ENCODE measurements at regions not wholly inside any gene's neighbourhood (a gene's known extent, or its start where the extent isn't known, plus 50 kb on each side); places are given as distances from the start of the nearest gene placed in this dataset.
"Not testable (repeated sequence)": the region's sequence is repeated elsewhere in the genome, so short reads cannot be mapped to it uniquely, and the experiment has no call there.

DNA sequence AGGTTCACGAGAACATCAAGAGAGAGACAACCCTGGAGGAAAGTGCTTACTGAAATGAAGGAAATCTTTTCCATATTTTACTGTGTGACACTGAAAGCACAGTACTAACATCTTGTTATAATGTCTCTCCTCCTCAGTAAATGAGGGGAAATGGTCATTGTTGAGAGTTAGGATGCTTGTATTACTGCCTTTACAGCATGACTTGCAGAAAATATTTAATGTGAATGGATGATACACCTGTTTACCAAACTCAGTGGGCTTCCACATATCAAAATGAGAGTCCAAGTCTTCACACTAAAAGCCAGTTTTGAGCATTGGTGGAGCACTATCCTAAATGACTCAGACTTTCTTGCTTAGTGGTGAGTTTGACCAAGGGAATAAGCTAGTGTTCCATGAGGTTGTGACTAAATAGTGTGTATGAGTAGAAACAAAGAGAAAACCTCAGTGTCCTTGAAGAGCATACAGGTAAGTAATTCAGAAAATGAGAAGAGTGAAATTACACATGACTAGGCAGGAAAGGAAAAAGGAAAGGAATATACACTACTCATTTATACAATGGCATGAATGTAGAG lies 930.7 kb upstream of the CELF4 start:
- Histone ChIP-seq H3K27me3 (replicated peaks) (no peaks in the 10 kb centered on the region), H3K4me3 (no peak overlapping the region), H3K27ac (no peak overlapping the region), H3K9me3 (replicated peaks) (no peaks in the 10 kb centered on the region; the same call in 1 of the 2 replicates), H3K4me1 (replicated peaks) (no peaks in the 10 kb centered on the region), H3K36me3 (no peaks in the 10 kb centered on the region)
- no peak for DNase-seq (ENCODE audit: low read depth in 1 of 2, low spot score in 2 of 2)

GRCh38 chr18:38494065-38494464 lies 928.5 kb upstream of the CELF4 start:
- Histone ChIP-seq H3K4me3 (no peak overlapping the region), H3K4me1 (replicated peaks) (no peaks in the 10 kb centered on the region), H3K9me3 (replicated peaks) (no peaks in the 10 kb centered on the region; the same call in 1 of the 2 replicates), H3K27ac (no peak overlapping the region), H3K36me3 (no peaks in the 10 kb centered on the region), H3K27me3 (replicated peaks) (no peaks in the 10 kb centered on the region)
- DNase-seq (ENCODE audit: low read depth in 1 of 2, low spot score in 2 of 2) = no peak

DNA sequence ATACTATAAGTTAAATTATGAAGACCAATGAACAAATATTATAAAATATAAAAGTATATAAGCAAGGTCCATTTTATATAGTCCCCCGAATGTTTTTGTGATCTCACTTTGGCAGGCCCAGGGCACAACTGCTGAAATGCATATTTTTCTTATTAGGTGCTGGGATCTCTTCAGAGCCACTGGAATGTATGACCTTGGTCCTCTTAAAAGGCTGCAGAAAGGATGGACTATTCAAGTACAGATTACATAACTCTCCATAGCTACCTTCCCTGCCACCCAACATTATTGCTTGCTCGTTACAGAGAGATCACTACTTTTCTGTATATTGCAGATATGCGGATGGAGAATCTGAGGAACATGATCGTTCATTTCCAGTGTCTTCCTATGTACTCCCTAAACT lies 925.6 kb upstream of the CELF4 start:
- DNase-seq (ENCODE audit: low read depth in 1 of 2, low spot score in 2 of 2) = no peak
- no peaks in the 10 kb centered on the region; the same call in 1 of the 2 replicates for H3K9me3 ChIP-seq (replicated peaks)

GRCh38 chr18:38489721-38490120 lies 924.1 kb upstream of the CELF4 start:
- not testable (repeated sequence) for H3K9me3 ChIP-seq (replicated peaks); H3K4me3 ChIP-seq; H3K27me3 ChIP-seq (replicated peaks); H3K36me3 ChIP-seq; H3K27ac ChIP-seq; DNase-seq (ENCODE audit: low read depth in 1 of 2, low spot score in 2 of 2); H3K4me1 ChIP-seq (replicated peaks)

More for the DNA sequence above, 925.6 kb upstream of the CELF4 start:
- no peak overlapping the region for H3K27ac ChIP-seq
- H3K36me3 ChIP-seq = no peaks in the 10 kb centered on the region
- H3K4me3 ChIP-seq = no peak overlapping the region
- H3K27me3 ChIP-seq (replicated peaks) = no peaks in the 10 kb centered on the region
- no peaks in the 10 kb centered on the region for H3K4me1 ChIP-seq (replicated peaks)

DNA sequence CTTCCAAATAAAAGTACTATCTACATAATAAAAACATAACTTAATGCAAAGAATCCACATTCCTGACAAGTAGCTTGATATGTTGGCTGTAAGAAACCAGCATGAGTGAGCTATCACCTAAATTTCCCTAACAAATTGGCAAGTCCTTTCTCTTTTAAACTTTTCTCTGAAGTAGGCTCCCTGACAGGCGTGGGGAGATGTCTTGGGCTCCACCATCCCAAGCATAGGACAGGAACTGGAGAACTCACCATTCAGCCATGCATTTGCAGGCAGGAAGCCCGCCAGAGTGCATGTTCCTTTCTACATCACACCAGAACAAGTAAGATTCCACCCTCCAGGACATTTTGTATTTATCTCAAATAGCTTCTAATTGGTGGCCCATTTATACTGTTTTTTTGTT lies 921.9 kb upstream of the CELF4 start:
- Histone ChIP-seq H3K36me3 (no peaks in the 10 kb centered on the region), H3K27ac (no peak overlapping the region), H3K27me3 (replicated peaks) (no peaks in the 10 kb centered on the region), H3K4me1 (replicated peaks) (no peaks in the 10 kb centered on the region), H3K4me3 (no peak overlapping the region), H3K9me3 (replicated peaks) (peaks cover 4% of the 10 kb centered on the region; the same call in 1 of the 2 replicates)
- DNase-seq (ENCODE audit: low read depth in 1 of 2, low spot score in 2 of 2) = no peak

- H3K27me3 ChIP-seq (replicated peaks) = no peaks in the 10 kb centered on the region
- no peak overlapping the region for H3K4me3 ChIP-seq
- no peaks in the 10 kb centered on the region for H3K36me3 ChIP-seq
- no peak for DNase-seq (ENCODE audit: low read depth in 1 of 2, low spot score in 2 of 2)
- H3K27ac ChIP-seq = no peak overlapping the region
- H3K4me1 ChIP-seq (replicated peaks) = no peaks in the 10 kb centered on the region
- H3K9me3 ChIP-seq (replicated peaks) = peaks cover 4% of the 10 kb centered on the region; the same call in 1 of the 2 replicates
Observed at GRCh38 chr18:38483326-38483725, 917.7 kb upstream of the CELF4 start.

- Histone ChIP-seq H3K4me1 (replicated peaks) (no peaks in the 10 kb centered on the region), H3K27me3 (replicated peaks) (no peaks in the 10 kb centered on the region), H3K36me3 (no peaks in the 10 kb centered on the region), H3K9me3 (replicated peaks) (peaks cover 4% of the 10 kb centered on the region; the same call in 1 of the 2 replicates), H3K4me3 (no peak overlapping the region), H3K27ac (no peak overlapping the region)
- no peak for DNase-seq (ENCODE audit: low read depth in 1 of 2, low spot score in 2 of 2)
Observed at GRCh38 chr18:38481576-38481975, 916.0 kb upstream of the CELF4 start.

DNA sequence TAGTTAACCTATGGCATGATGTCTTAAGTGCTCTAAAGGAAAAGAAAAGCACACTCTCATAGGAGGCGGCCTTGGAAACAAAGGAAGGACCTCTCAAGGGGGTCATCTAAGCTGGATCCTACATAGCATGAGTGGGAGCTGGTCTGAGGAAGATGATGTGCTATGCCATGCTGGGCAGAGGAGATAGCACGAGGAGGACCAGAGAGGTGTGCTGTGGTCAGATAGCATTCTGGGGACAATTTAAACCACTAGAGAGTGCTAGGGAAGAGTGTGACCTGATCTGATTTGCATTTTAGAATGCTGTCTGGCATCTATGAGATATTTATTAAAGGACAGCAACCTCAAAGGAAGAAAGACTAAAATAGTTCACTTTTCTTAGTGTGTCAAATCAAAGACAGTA lies 910.1 kb upstream of the CELF4 start:
- H3K4me1 ChIP-seq (replicated peaks) = no peaks in the 10 kb centered on the region
- no peak for DNase-seq (ENCODE audit: low read depth in 1 of 2, low spot score in 2 of 2)
- no peaks in the 10 kb centered on the region for H3K36me3 ChIP-seq
- H3K9me3 ChIP-seq (replicated peaks) = no peaks in the 10 kb centered on the region; the same call in 1 of the 2 replicates
- H3K4me3 ChIP-seq = no peak overlapping the region
- no peaks in the 10 kb centered on the region for H3K27me3 ChIP-seq (replicated peaks)
- no peak overlapping the region for H3K27ac ChIP-seq

DNA sequence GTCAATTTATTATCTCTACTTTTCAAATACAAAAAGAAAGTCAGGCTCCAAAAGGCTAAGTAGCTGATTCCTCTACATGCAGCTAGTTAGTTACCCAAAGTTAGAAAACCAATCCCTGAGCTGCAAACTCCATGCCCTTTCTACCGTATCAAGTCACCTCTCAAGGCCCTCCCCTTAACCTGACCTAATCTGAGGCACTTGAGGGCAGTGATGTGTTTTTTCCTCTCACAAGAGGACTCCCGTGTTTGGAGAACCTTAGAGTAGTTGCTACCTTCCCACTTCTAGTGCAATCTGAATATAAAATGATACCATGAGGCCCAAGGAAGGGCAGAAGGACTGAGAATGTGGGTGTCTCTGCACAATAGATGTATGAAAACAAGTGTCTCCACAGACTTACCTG lies 907.9 kb upstream of the CELF4 start:
- no peaks in the 10 kb centered on the region for H3K4me1 ChIP-seq (replicated peaks)
- DNase-seq (ENCODE audit: low read depth in 1 of 2, low spot score in 2 of 2) = no peak
- no peaks in the 10 kb centered on the region for H3K36me3 ChIP-seq
- peaks cover 2% of the 10 kb centered on the region; the same call in 1 of the 2 replicates for H3K9me3 ChIP-seq (replicated peaks)
- H3K4me3 ChIP-seq = no peak overlapping the region
- no peak overlapping the region for H3K27ac ChIP-seq
- no peaks in the 10 kb centered on the region for H3K27me3 ChIP-seq (replicated peaks)

DNA sequence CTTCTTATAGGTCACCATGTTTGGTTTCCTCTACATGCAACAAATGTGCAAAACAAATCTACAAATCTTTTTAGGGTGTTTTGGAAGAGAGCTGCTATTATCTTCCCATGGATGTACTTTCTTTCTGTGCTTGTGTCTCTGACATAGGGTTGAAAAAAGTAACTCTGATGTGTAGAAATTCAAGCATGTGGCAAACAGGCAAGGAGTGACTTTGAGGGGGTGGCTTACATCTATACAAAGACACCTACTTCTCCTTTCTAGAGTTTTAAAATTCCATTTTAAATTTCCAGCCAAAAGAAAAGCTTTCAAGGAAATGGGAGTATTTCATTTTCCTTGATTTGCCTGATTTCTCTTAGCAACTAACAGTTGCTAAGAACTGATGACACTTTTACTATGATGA lies 904.8 kb upstream of the CELF4 start:
- no peaks in the 10 kb centered on the region for H3K36me3 ChIP-seq

GRCh38 chr18:38466426-38466825 lies 900.8 kb upstream of the CELF4 start:
- DNase-seq (ENCODE audit: low read depth in 1 of 2, low spot score in 2 of 2) = no peak
- H3K27ac ChIP-seq = no peak overlapping the region
- H3K27me3 ChIP-seq (replicated peaks) = no peaks in the 10 kb centered on the region
- H3K9me3 ChIP-seq (replicated peaks) = peaks cover 5% of the 10 kb centered on the region
- H3K36me3 ChIP-seq = no peaks in the 10 kb centered on the region
- no peak overlapping the region for H3K4me3 ChIP-seq
- no peaks in the 10 kb centered on the region for H3K4me1 ChIP-seq (replicated peaks)

More for the DNA sequence above, 904.8 kb upstream of the CELF4 start:
- H3K27me3 ChIP-seq (replicated peaks) = no peaks in the 10 kb centered on the region
- no peak for DNase-seq (ENCODE audit: low read depth in 1 of 2, low spot score in 2 of 2)
- H3K4me1 ChIP-seq (replicated peaks) = no peaks in the 10 kb centered on the region
- H3K9me3 ChIP-seq (replicated peaks) = peaks cover 5% of the 10 kb centered on the region
- H3K27ac ChIP-seq = no peak overlapping the region
- no peak overlapping the region for H3K4me3 ChIP-seq

- Histone ChIP-seq H3K27me3 (replicated peaks) (no peaks in the 10 kb centered on the region), H3K4me1 (replicated peaks) (no peaks in the 10 kb centered on the region), H3K36me3 (no peaks in the 10 kb centered on the region), H3K4me3 (no peak overlapping the region), H3K27ac (no peak overlapping the region), H3K9me3 (replicated peaks) (peaks cover 3% of the 10 kb centered on the region)
- no peak for DNase-seq (ENCODE audit: low read depth in 1 of 2, low spot score in 2 of 2)
Observed at GRCh38 chr18:38464024-38464423, 898.4 kb upstream of the CELF4 start.

- Histone ChIP-seq H3K27me3 (replicated peaks) (no peaks in the 10 kb centered on the region), H3K9me3 (replicated peaks) (no peaks in the 10 kb centered on the region; the same call in none of the 2 replicates), H3K27ac (no peak overlapping the region), H3K4me3 (no peak overlapping the region), H3K36me3 (no peaks in the 10 kb centered on the region), H3K4me1 (replicated peaks) (no peaks in the 10 kb centered on the region)
- no peak for DNase-seq (ENCODE audit: low read depth in 1 of 2, low spot score in 2 of 2)
Observed at GRCh38 chr18:38460657-38461056, 895.1 kb upstream of the CELF4 start.

GRCh38 chr18:38459131-38459994 lies 893.8 kb upstream of the CELF4 start:
- H3K4me3 ChIP-seq = no peak overlapping the region
- no peaks in the 10 kb centered on the region for H3K27me3 ChIP-seq (replicated peaks)
- H3K27ac ChIP-seq = no peak overlapping the region
- no peak for DNase-seq (ENCODE audit: low read depth in 1 of 2, low spot score in 2 of 2)
- H3K4me1 ChIP-seq (replicated peaks) = no peaks in the 10 kb centered on the region
- no peaks in the 10 kb centered on the region for H3K36me3 ChIP-seq
- no peaks in the 10 kb centered on the region; the same call in none of the 2 replicates for H3K9me3 ChIP-seq (replicated peaks)
